ENCODE measurements at regions not wholly inside any gene's neighbourhood (a gene's known extent, or its start where the extent isn't known, plus 50 kb on each side); places are given as distances from the start of the nearest gene placed in this dataset.

GRCh38 chr14:36408388-36408787, 88.0 kb upstream of the MBIP start:
- Histone ChIP-seq H3K4me1 (ENCODE audit: control insufficient read depth, insufficient read depth, low read length) (no peaks in the 10 kb centered on the region), H3K36me3 (ENCODE audit: control insufficient read depth, insufficient read depth, low read length) (no peaks in the 10 kb centered on the region), H3K9me3 (ENCODE audit: control insufficient read depth, insufficient read depth, low read length) (no peaks in the 10 kb centered on the region), H3K4me3 (ENCODE audit: low read depth, low read length) (no peak overlapping the region), H3K9ac (ENCODE audit: low read depth, low read length) (no peak overlapping the region), H3K27me3 (ENCODE audit: control insufficient read depth, insufficient read depth, low read length) (no peaks in the 10 kb centered on the region)

GRCh38 chr14:36405589-36406274, 85.3 kb upstream of the MBIP start:
- no peaks in the 10 kb centered on the region for H3K9me3 ChIP-seq (ENCODE audit: control insufficient read depth, insufficient read depth, low read length)
- H3K36me3 ChIP-seq (ENCODE audit: control insufficient read depth, insufficient read depth, low read length), result no peaks in the 10 kb centered on the region

GRCh38 chr14:36402867-36403266, 82.4 kb upstream of the MBIP start:
- Histone ChIP-seq H3K9ac (ENCODE audit: low read depth, low read length) (no peak overlapping the region), H3K4me1 (ENCODE audit: control insufficient read depth, insufficient read depth, low read length) (no peaks in the 10 kb centered on the region), H3K27me3 (ENCODE audit: control insufficient read depth, insufficient read depth, low read length) (peaks cover 2% of the 10 kb centered on the region), H3K36me3 (ENCODE audit: control insufficient read depth, insufficient read depth, low read length) (no peaks in the 10 kb centered on the region), H3K4me3 (ENCODE audit: low read depth, low read length) (no peak overlapping the region), H3K9me3 (ENCODE audit: control insufficient read depth, insufficient read depth, low read length) (no peaks in the 10 kb centered on the region)

More at GRCh38 chr14:36405589-36406274, 85.3 kb upstream of the MBIP start:
- Histone ChIP-seq H3K4me3 (ENCODE audit: low read depth, low read length) (no peak overlapping the region), H3K4me1 (ENCODE audit: control insufficient read depth, insufficient read depth, low read length) (no peaks in the 10 kb centered on the region), H3K27me3 (ENCODE audit: control insufficient read depth, insufficient read depth, low read length) (peaks cover 2% of the 10 kb centered on the region), H3K9ac (ENCODE audit: low read depth, low read length) (no peak overlapping the region)

- no peaks in the 10 kb centered on the region for H3K36me3 ChIP-seq (ENCODE audit: control insufficient read depth, insufficient read depth, low read length)
- no peak overlapping the region for H3K9ac ChIP-seq (ENCODE audit: low read depth, low read length)
- no peak overlapping the region for H3K4me3 ChIP-seq (ENCODE audit: low read depth, low read length)
- H3K27me3 ChIP-seq (ENCODE audit: control insufficient read depth, insufficient read depth, low read length), result peaks cover 2% of the 10 kb centered on the region
- peaks cover 3% of the 10 kb centered on the region for H3K9me3 ChIP-seq (ENCODE audit: control insufficient read depth, insufficient read depth, low read length)
- H3K4me1 ChIP-seq (ENCODE audit: control insufficient read depth, insufficient read depth, low read length), result no peaks in the 10 kb centered on the region
Observed at GRCh38 chr14:36398463-36399291, 78.2 kb upstream of the MBIP start.

GRCh38 chr14:36397357-36397756, 76.9 kb upstream of the MBIP start:
- H3K4me3 ChIP-seq (ENCODE audit: low read depth, low read length), result no peak overlapping the region
- H3K9me3 ChIP-seq (ENCODE audit: control insufficient read depth, insufficient read depth, low read length), result peaks cover 3% of the 10 kb centered on the region
- H3K9ac ChIP-seq (ENCODE audit: low read depth, low read length), result no peak overlapping the region
- no peaks in the 10 kb centered on the region for H3K4me1 ChIP-seq (ENCODE audit: control insufficient read depth, insufficient read depth, low read length)
- peaks cover under 1% of the 10 kb centered on the region for H3K27me3 ChIP-seq (ENCODE audit: control insufficient read depth, insufficient read depth, low read length)
- H3K36me3 ChIP-seq (ENCODE audit: control insufficient read depth, insufficient read depth, low read length), result no peaks in the 10 kb centered on the region

- H3K9ac ChIP-seq (ENCODE audit: low read depth, low read length), result no peak overlapping the region
- no peaks in the 10 kb centered on the region for H3K4me1 ChIP-seq (ENCODE audit: control insufficient read depth, insufficient read depth, low read length)
- peaks cover 3% of the 10 kb centered on the region for H3K9me3 ChIP-seq (ENCODE audit: control insufficient read depth, insufficient read depth, low read length)
- no peaks in the 10 kb centered on the region for H3K27me3 ChIP-seq (ENCODE audit: control insufficient read depth, insufficient read depth, low read length)
- H3K4me3 ChIP-seq (ENCODE audit: low read depth, low read length), result no peak overlapping the region
- H3K36me3 ChIP-seq (ENCODE audit: control insufficient read depth, insufficient read depth, low read length), result no peaks in the 10 kb centered on the region
Observed at GRCh38 chr14:36396798-36397197, 76.4 kb upstream of the MBIP start.

- H3K36me3 ChIP-seq (ENCODE audit: control insufficient read depth, insufficient read depth, low read length), result no peaks in the 10 kb centered on the region
- no peaks in the 10 kb centered on the region for H3K27me3 ChIP-seq (ENCODE audit: control insufficient read depth, insufficient read depth, low read length)
- H3K9ac ChIP-seq (ENCODE audit: low read depth, low read length), result no peak overlapping the region
- no peaks in the 10 kb centered on the region for H3K4me1 ChIP-seq (ENCODE audit: control insufficient read depth, insufficient read depth, low read length)
- peaks cover 3% of the 10 kb centered on the region for H3K9me3 ChIP-seq (ENCODE audit: control insufficient read depth, insufficient read depth, low read length)
- H3K4me3 ChIP-seq (ENCODE audit: low read depth, low read length), result no peak overlapping the region
Observed at GRCh38 chr14:36394593-36394992, 74.2 kb upstream of the MBIP start.

GRCh38 chr14:36390718-36391117, 70.3 kb upstream of the MBIP start:
- Histone ChIP-seq H3K36me3 (ENCODE audit: control insufficient read depth, insufficient read depth, low read length) (no peaks in the 10 kb centered on the region), H3K9ac (ENCODE audit: low read depth, low read length) (no peak overlapping the region), H3K4me1 (ENCODE audit: control insufficient read depth, insufficient read depth, low read length) (no peaks in the 10 kb centered on the region), H3K4me3 (ENCODE audit: low read depth, low read length) (no peak overlapping the region), H3K27me3 (ENCODE audit: control insufficient read depth, insufficient read depth, low read length) (no peaks in the 10 kb centered on the region), H3K9me3 (ENCODE audit: control insufficient read depth, insufficient read depth, low read length) (no peaks in the 10 kb centered on the region)

GRCh38 chr14:36383767-36384431, 63.5 kb upstream of the MBIP start:
- Histone ChIP-seq H3K9me3 (ENCODE audit: control insufficient read depth, insufficient read depth, low read length) (no peaks in the 10 kb centered on the region), H3K27me3 (ENCODE audit: control insufficient read depth, insufficient read depth, low read length) (no peaks in the 10 kb centered on the region), H3K4me3 (ENCODE audit: low read depth, low read length) (no peak overlapping the region), H3K9ac (ENCODE audit: low read depth, low read length) (no peak overlapping the region), H3K36me3 (ENCODE audit: control insufficient read depth, insufficient read depth, low read length) (no peaks in the 10 kb centered on the region), H3K4me1 (ENCODE audit: control insufficient read depth, insufficient read depth, low read length) (peaks cover 5% of the 10 kb centered on the region)

GRCh38 chr14:36373982-36374673, 53.7 kb upstream of the MBIP start:
- Histone ChIP-seq H3K9me3 (ENCODE audit: control insufficient read depth, insufficient read depth, low read length) (no peaks in the 10 kb centered on the region), H3K27me3 (ENCODE audit: control insufficient read depth, insufficient read depth, low read length) (peaks cover 9% of the 10 kb centered on the region), H3K4me1 (ENCODE audit: control insufficient read depth, insufficient read depth, low read length) (no peaks in the 10 kb centered on the region), H3K9ac (ENCODE audit: low read depth, low read length) (no peak overlapping the region), H3K36me3 (ENCODE audit: control insufficient read depth, insufficient read depth, low read length) (no peaks in the 10 kb centered on the region), H3K4me3 (ENCODE audit: low read depth, low read length) (no peak overlapping the region)

Measured in iPS-15b (cell line).